SK-N-SH (cell line): ENCODE measurements at regions not wholly inside any gene's neighbourhood (a gene's known extent, or its start where the extent isn't known, plus 50 kb on each side); places are given as distances from the start of the nearest gene placed in this dataset.

Experiments
- CTCF ChIA-PET: fragments of 300-600, 350-600 bp; formaldehyde crosslinking; extraction: SDS; loops from one replicate; lab custom pipeline; 2021; lab: Yijun Ruan, JAX
- POLR2A ChIA-PET: fragments of 350-600 bp; sonication (Branson Sonifier 250); formaldehyde crosslinking; extraction: SDS; loops from one replicate; lab custom pipeline; 2020; ENCODE audit warnings: antibody characterized with exemption, inconsistent platforms; lab: Yijun Ruan, JAX
- DNase-seq: peaks from one replicate; pipeline ENCODE4 v3.0.0; 2012
- H2AFZ ChIP-seq: fragments of 200-600 bp; sonication (generic); 2 replicates; pipeline ENCODE4 v1.8.1; 2016; ENCODE audit warnings: antibody characterized with exemption, mild to moderate bottlenecking, low read depth
- H3F3A ChIP-seq: fragments of 200-600 bp; sonication (generic); replicated peaks from 2 replicates; pipeline ENCODE3; 2016; ENCODE audit warnings: antibody characterized with exemption, mild to moderate bottlenecking; ENCODE audit not compliant: insufficient read depth
- H3K27ac ChIP-seq, 2 experiments: fragments of 200-500 bp in 1 of 2; fragments of 200-600 bp in 1 of 2; sonication (Bioruptor generic) in 1 of 2; sonication (generic), shearing (Covaris generic) in 1 of 2; 2 replicates each; pipeline versions ENCODE4 v1.5.1 to v1.6.1; 2014 to 2016; ENCODE audit warnings: low read depth in 2 of 2, inconsistent platforms in 1 of 2, low read length in 1 of 2, mild to moderate bottlenecking in 1 of 2, mixed read lengths in 1 of 2
- H3K27me3 ChIP-seq: fragments of 200-600 bp; sonication (generic), shearing (Covaris generic); 2 replicates; pipeline ENCODE4 v1.6.1; 2016; ENCODE audit warnings: mixed run types; ENCODE audit not compliant: insufficient read depth
- H3K36me3 ChIP-seq, 2 experiments: fragments of 200-500 bp in 1 of 2; fragments of 200-600 bp in 1 of 2; sonication (Bioruptor generic) in 1 of 2; sonication (generic) in 1 of 2; replicated peaks in 1 of 2; 2 replicates each; pipeline versions ENCODE3 to v1.5.1; 2014 to 2016; ENCODE audit warnings: low read length in 1 of 2, mild to moderate bottlenecking in 1 of 2; ENCODE audit not compliant: insufficient read depth in 2 of 2, control insufficient read depth in 1 of 2
- H3K4me1 ChIP-seq, 2 experiments: fragments of 200-500 bp in 1 of 2; fragments of 200-600 bp in 1 of 2; sonication (Bioruptor generic) in 1 of 2; sonication (generic), shearing (Covaris generic) in 1 of 2; 2 replicates each; pipeline versions ENCODE4 v1.5.1 to v1.6.1; 2014 to 2016; ENCODE audit warnings: low read depth in 1 of 2, low read length in 1 of 2, mixed run types in 1 of 2; ENCODE audit not compliant: insufficient read depth in 2 of 2, control insufficient read depth in 1 of 2
- H3K4me2 ChIP-seq: fragments of 200-600 bp; sonication (generic), shearing (Covaris generic); 2 replicates; pipeline ENCODE4 v1.6.1; 2017; ENCODE audit warnings: mixed run types
- H3K4me3 ChIP-seq, 2 experiments: fragments of 200-500 bp in 1 of 2; fragments of 200-600 bp in 1 of 2; sonication (Bioruptor generic) in 1 of 2; sonication (generic), shearing (Covaris generic) in 1 of 2; 2 replicates each; pipeline versions ENCODE4 v1.5.1 to v1.8.1; 2014 to 2016; ENCODE audit warnings: low read depth in 2 of 2, inconsistent platforms in 1 of 2, low read length in 1 of 2, mild to moderate bottlenecking in 1 of 2, mixed read lengths in 1 of 2, moderate library complexity in 1 of 2
- H3K79me2 ChIP-seq: fragments of 200-600 bp; sonication (generic); 2 replicates; pipeline ENCODE4 v1.8.1; 2017; ENCODE audit warnings: mild to moderate bottlenecking; ENCODE audit not compliant: insufficient read depth
- H3K9ac ChIP-seq: fragments of 200-600 bp; sonication (generic); 2 replicates; pipeline ENCODE4 v1.6.1; 2017; ENCODE audit warnings: mixed run types
- H3K9me2 ChIP-seq: fragments of 200-600 bp; sonication (generic); 2 replicates; pipeline ENCODE4 v1.6.1; 2017; ENCODE audit warnings: mixed run types
- H3K9me3 ChIP-seq: fragments of 200-600 bp; sonication (generic); 2 replicates; pipeline ENCODE4 v1.6.1; 2017; ENCODE audit warnings: mixed run types, mild to moderate bottlenecking, moderate library complexity
- H4K20me1 ChIP-seq: fragments of 200-600 bp; sonication (generic); 2 replicates; pipeline ENCODE4 v1.6.1; 2017; ENCODE audit warnings: mild to moderate bottlenecking, mixed run types; ENCODE audit not compliant: insufficient read depth
- CHD2 ChIP-seq: fragments of 150-350 bp; IDR thresholded peaks from 2 replicates; pipeline ENCODE4 v1.6.1; 2018; ENCODE audit warnings: low read length; ENCODE audit not compliant: partially characterized antibody
- EP300 ChIP-seq, 2 experiments: IDR thresholded peaks; 2 replicates each; pipeline versions ENCODE4 v1.4.0 to v1.6.1; 2012; ENCODE audit warnings: borderline replicate concordance in 1 of 2, low read depth in 1 of 2, low read length in 1 of 2
- EZH2phosphoT487 ChIP-seq: fragments of 200-600 bp; sonication (generic); IDR thresholded peaks from 2 replicates; pipeline ENCODE4 v1.6.1; 2017; ENCODE audit warnings: low read depth, mixed run types, mild to moderate bottlenecking, antibody characterized with exemption, moderate library complexity, borderline replicate concordance
- GABPA ChIP-seq: IDR thresholded peaks from 2 replicates; pipeline ENCODE4 v1.4.0; 2012; ENCODE audit warnings: low read depth, mild to moderate bottlenecking
- GATA2 ChIP-seq: sonication (generic); formaldehyde crosslinking; IDR thresholded peaks from 2 replicates; pipeline ENCODE4 v1.5.0; 2020; ENCODE audit warnings: mild to moderate bottlenecking, missing genetic modification reagents
- JUND ChIP-seq: IDR thresholded peaks from 2 replicates; pipeline ENCODE4 v1.4.0; 2012
- POLR2AphosphoS5 ChIP-seq: IDR thresholded peaks from 2 replicates; pipeline ENCODE4 v1.6.1; 2012; ENCODE audit warnings: low read depth, low read length
- RXRA ChIP-seq: IDR thresholded peaks from 2 replicates; pipeline ENCODE4 v1.4.0; 2012; ENCODE audit warnings: low read depth, mild to moderate bottlenecking, borderline replicate concordance
- TAF1 ChIP-seq: IDR thresholded peaks from 2 replicates; pipeline ENCODE4 v1.6.1; 2012; ENCODE audit warnings: low read depth, mild to moderate bottlenecking, low read length, moderate library complexity, borderline replicate concordance
- YY1 ChIP-seq: IDR thresholded peaks from 2 replicates; pipeline ENCODE4 v1.4.0; 2012; ENCODE audit warnings: low read depth, mild to moderate bottlenecking
- WGBS: methylation state at CpG from one replicate; pipeline ENCODE4 v1.1.6; 2017; ENCODE audit warnings: low lambda C conversion rate; 5-methylcytosine and 5-hydroxymethylcytosine counted together
- TF ChIP-seq, protein P1 (sequence below): IDR thresholded peaks from 2 replicates; pipeline ENCODE4; 2012
- TF ChIP-seq, protein P2 (sequence below): IDR thresholded peaks from 2 replicates; pipeline ENCODE4 v1.6.1; 2012; ENCODE audit warnings: mild to moderate bottlenecking, low read depth, low read length, moderate library complexity
- TF ChIP-seq, protein P3 (sequence below): IDR thresholded peaks from 2 replicates; pipeline ENCODE4 v1.4.0; 2012; ENCODE audit warnings: low read depth, borderline replicate concordance
- TF ChIP-seq, protein P4 (sequence below): IDR thresholded peaks from 2 replicates; pipeline ENCODE4 v1.4.0; 2012; ENCODE audit warnings: low read depth
- TF ChIP-seq, protein P5 (sequence below): fragments of 200-600 bp; sonication (generic); IDR thresholded peaks from 2 replicates; pipeline ENCODE4 v1.6.1; 2017; ENCODE audit warnings: antibody characterized with exemption, mild to moderate bottlenecking, moderate library complexity

DNA sequence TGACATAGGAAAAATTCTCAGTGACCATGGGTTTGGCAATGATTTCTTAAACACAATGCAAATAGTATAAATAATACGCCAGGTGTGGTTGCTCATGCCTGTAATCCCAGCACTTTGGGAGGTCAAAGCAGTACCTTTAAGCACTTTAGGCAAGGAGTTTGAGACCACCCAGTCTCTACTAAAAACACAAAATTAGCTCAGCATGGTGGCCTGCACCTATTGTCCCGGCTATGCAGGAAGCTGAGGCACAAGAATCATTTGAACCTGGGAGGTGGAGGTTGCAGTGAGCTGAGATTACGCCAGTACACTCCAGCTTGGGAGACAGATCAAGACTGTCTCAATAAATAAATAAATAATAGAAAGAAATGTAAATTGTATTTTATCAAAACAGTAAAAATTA is 356.5 kb upstream of the SLITRK6 start:
- Histone ChIP-seq H3K9me3 (no peaks in the 10 kb centered on the region), H3K79me2 (no peaks in the 10 kb centered on the region), H3F3A (no peaks in the 10 kb centered on the region), H3K27me3 (no peaks in the 10 kb centered on the region), H2AFZ (no peak overlapping the region), H3K9me2 (no peaks in the 10 kb centered on the region), H3K4me3 (no peak overlapping the region), H3K4me2 (no peak overlapping the region), H4K20me1 (no peaks in the 10 kb centered on the region), H3K4me1 (no peaks in the 10 kb centered on the region), H3K36me3 (no peaks in the 10 kb centered on the region), H3K9ac (no peak overlapping the region), H3K27ac (no peak overlapping the region)
- ChIA-PET POLR2A (no interaction called here), CTCF (no interaction called here)
- WGBS = 47% methylated on average over 3 of the region's 3 CpGs
- TF ChIP-seq, protein P1, sequence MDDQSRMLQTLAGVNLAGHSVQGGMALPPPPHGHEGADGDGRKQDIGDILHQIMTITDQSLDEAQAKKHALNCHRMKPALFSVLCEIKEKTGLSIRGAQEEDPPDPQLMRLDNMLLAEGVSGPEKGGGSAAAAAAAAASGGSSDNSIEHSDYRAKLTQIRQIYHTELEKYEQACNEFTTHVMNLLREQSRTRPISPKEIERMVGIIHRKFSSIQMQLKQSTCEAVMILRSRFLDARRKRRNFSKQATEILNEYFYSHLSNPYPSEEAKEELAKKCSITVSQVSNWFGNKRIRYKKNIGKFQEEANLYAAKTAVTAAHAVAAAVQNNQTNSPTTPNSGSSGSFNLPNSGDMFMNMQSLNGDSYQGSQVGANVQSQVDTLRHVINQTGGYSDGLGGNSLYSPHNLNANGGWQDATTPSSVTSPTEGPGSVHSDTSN = no peak
- TF ChIP-seq EP300 (IDR thresholded peaks at IDR 0.05; ENCODE audit: borderline replicate concordance in 1 of 2, low read depth in 1 of 2, low read length in 1 of 2) = no peak
- no peak for TF ChIP-seq GATA2
- TF ChIP-seq POLR2AphosphoS5 = no peak
- TF ChIP-seq, protein P2, sequence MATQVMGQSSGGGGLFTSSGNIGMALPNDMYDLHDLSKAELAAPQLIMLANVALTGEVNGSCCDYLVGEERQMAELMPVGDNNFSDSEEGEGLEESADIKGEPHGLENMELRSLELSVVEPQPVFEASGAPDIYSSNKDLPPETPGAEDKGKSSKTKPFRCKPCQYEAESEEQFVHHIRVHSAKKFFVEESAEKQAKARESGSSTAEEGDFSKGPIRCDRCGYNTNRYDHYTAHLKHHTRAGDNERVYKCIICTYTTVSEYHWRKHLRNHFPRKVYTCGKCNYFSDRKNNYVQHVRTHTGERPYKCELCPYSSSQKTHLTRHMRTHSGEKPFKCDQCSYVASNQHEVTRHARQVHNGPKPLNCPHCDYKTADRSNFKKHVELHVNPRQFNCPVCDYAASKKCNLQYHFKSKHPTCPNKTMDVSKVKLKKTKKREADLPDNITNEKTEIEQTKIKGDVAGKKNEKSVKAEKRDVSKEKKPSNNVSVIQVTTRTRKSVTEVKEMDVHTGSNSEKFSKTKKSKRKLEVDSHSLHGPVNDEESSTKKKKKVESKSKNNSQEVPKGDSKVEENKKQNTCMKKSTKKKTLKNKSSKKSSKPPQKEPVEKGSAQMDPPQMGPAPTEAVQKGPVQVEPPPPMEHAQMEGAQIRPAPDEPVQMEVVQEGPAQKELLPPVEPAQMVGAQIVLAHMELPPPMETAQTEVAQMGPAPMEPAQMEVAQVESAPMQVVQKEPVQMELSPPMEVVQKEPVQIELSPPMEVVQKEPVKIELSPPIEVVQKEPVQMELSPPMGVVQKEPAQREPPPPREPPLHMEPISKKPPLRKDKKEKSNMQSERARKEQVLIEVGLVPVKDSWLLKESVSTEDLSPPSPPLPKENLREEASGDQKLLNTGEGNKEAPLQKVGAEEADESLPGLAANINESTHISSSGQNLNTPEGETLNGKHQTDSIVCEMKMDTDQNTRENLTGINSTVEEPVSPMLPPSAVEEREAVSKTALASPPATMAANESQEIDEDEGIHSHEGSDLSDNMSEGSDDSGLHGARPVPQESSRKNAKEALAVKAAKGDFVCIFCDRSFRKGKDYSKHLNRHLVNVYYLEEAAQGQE = no peak
- TF ChIP-seq RXRA = no peak
- no peak for TF ChIP-seq TAF1
- no peak for TF ChIP-seq CHD2
- TF ChIP-seq JUND = no peak
- TF ChIP-seq, protein P3, sequence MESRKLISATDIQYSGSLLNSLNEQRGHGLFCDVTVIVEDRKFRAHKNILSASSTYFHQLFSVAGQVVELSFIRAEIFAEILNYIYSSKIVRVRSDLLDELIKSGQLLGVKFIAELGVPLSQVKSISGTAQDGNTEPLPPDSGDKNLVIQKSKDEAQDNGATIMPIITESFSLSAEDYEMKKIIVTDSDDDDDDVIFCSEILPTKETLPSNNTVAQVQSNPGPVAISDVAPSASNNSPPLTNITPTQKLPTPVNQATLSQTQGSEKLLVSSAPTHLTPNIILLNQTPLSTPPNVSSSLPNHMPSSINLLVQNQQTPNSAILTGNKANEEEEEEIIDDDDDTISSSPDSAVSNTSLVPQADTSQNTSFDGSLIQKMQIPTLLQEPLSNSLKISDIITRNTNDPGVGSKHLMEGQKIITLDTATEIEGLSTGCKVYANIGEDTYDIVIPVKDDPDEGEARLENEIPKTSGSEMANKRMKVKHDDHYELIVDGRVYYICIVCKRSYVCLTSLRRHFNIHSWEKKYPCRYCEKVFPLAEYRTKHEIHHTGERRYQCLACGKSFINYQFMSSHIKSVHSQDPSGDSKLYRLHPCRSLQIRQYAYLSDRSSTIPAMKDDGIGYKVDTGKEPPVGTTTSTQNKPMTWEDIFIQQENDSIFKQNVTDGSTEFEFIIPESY = no peak
- DNase-seq = no peak

DNA sequence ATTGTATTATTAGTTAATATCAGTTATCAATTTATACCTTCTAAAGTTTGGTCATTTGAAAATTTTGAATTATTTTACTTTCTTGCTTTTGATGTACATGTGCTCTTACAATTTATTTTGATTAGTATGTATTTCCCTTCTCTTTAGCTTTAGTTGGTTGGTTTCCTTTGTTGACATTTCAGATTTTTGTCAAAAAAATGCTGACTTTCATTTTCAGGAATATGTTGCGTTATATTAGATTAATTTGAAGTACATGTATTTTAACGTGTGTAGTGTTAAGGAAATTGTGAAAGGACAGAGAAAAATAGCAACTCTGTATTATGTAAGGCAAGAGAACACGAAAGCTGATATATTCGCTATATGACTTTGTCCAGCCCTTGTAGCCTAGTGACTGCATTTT is 342.9 kb upstream of the SLITRK6 start:
- no peak for DNase-seq
- no peak overlapping the region for H3K4me3 ChIP-seq
- H2AFZ ChIP-seq = no peak overlapping the region
- no peak overlapping the region for H3K27ac ChIP-seq
- H3K27me3 ChIP-seq = no peaks in the 10 kb centered on the region
- H3K4me1 ChIP-seq = no peaks in the 10 kb centered on the region
- WGBS = 38% methylated on average over 4 of the region's 4 CpGs
- no peaks in the 10 kb centered on the region for H3K36me3 ChIP-seq
- H3K9me3 ChIP-seq = no peaks in the 10 kb centered on the region
- H3K9ac ChIP-seq = no peak overlapping the region
- POLR2A ChIA-PET = no interaction called here
- CTCF ChIA-PET = no interaction called here
- no peak overlapping the region for H3K4me2 ChIP-seq
- no peaks in the 10 kb centered on the region for H3F3A ChIP-seq
- H4K20me1 ChIP-seq = no peaks in the 10 kb centered on the region
- H3K9me2 ChIP-seq = no peaks in the 10 kb centered on the region
- H3K79me2 ChIP-seq = no peaks in the 10 kb centered on the region
- TF ChIP-seq, protein P4, sequence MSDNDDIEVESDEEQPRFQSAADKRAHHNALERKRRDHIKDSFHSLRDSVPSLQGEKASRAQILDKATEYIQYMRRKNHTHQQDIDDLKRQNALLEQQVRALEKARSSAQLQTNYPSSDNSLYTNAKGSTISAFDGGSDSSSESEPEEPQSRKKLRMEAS = no peak
- no peak for TF ChIP-seq CHD2
- TF ChIP-seq, protein P2 = no peak
- TF ChIP-seq POLR2AphosphoS5 = no peak
- no peak for TF ChIP-seq YY1
- TF ChIP-seq, protein P5, sequence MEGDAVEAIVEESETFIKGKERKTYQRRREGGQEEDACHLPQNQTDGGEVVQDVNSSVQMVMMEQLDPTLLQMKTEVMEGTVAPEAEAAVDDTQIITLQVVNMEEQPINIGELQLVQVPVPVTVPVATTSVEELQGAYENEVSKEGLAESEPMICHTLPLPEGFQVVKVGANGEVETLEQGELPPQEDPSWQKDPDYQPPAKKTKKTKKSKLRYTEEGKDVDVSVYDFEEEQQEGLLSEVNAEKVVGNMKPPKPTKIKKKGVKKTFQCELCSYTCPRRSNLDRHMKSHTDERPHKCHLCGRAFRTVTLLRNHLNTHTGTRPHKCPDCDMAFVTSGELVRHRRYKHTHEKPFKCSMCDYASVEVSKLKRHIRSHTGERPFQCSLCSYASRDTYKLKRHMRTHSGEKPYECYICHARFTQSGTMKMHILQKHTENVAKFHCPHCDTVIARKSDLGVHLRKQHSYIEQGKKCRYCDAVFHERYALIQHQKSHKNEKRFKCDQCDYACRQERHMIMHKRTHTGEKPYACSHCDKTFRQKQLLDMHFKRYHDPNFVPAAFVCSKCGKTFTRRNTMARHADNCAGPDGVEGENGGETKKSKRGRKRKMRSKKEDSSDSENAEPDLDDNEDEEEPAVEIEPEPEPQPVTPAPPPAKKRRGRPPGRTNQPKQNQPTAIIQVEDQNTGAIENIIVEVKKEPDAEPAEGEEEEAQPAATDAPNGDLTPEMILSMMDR = no peak
- no peak for TF ChIP-seq GABPA
- no peak for TF ChIP-seq EZH2phosphoT487
